ENCODE measurements at regions not wholly inside any gene's neighbourhood (a gene's known extent, or its start where the extent isn't known, plus 50 kb on each side); places are given as distances from the start of the nearest gene placed in this dataset.

DNA sequence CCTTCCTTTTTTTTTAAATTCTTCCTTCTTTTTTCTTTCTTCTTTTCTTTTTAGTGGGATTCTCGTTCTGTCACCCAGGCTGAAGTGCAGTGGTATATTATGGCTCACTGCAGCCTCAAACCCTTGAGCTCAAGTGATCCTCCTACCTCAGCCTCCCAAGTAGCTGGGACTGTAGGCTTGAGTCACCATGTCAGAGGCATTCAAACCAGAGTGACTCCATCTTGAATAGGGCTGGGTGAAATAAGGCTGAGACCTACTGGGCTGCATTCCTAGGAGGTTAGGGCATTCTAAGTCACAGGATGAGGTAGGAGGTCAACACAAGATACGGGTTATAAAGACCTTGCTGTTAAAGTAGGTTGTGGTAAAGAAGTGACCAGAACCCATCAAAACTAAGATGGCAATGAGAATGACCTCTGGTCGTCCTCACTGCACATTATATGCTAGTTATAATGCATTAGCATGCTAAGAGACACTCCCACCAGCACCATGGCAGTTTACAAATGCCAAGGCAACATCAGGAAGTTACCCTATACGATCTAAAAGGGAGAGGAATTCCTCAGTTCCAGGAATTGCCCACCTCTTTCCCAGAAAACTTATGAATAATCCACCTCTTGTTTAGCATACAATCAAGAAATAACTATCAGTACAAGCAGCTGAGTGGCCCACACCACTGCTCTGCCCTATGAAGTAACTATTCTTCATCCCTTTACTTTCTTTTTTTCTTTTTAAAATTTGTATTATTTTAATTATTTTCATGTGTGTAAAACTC lies 99.0 kb upstream of the ITGB1 start:
- ChIA-PET CTCF (ENCODE audit: partially characterized antibody) (interaction anchor here (0.6 to 1.9 kb wide), 4 partner anchors 10 to 118 kb away, joined by 3 to 5 read pairs (median 3); no protein-coding TSS in a partner anchor), POLR2A (ENCODE audit: partially characterized antibody) (no interaction called here)
- Histone ChIP-seq H3K4ac (replicated peaks; ENCODE audit: insufficient read length, low read depth, low read length) (no peak overlapping the region), H4K91ac (replicated peaks; ENCODE audit: insufficient read length, low read length) (no peak overlapping the region), H3K56ac (replicated peaks; ENCODE audit: insufficient read length, low read depth, low read length) (no peak overlapping the region), H3K23me2 (ENCODE audit: low read depth, low read length) (peaks cover 2% of the 10 kb centered on the region; the same call in 1 of the 2 replicates), H3K23ac (ENCODE audit: insufficient read length) (no peak overlapping the region), H2BK15ac (ENCODE audit: low read length) (no peak overlapping the region), H2BK5ac (ENCODE audit: low read depth, low read length) (no peak overlapping the region), H2AFZ (ENCODE audit: low read length) (no peak overlapping the region), H3K79me2 (ENCODE audit: control insufficient read depth in 1 of 2, insufficient read depth in 2 of 2, low read length in 2 of 2) (no peaks in the 10 kb centered on the region), H3K14ac (ENCODE audit: insufficient read length) (no peak overlapping the region), H2BK12ac (ENCODE audit: low read depth, low read length) (no peak overlapping the region), H3K9me3 (ENCODE audit: insufficient read depth in 2 of 2, low read depth in 1 of 2, low read length in 1 of 2) (no peaks in the 10 kb centered on the region), H4K20me1 (replicated peaks in 1 of 2; ENCODE audit: control insufficient read depth in 1 of 2, insufficient read depth in 2 of 2, low read length in 2 of 2) (no peaks in the 10 kb centered on the region), H2BK20ac (ENCODE audit: low read length) (no peak overlapping the region), H3K27ac (ENCODE audit: low read depth, low read length) (no peak overlapping the region), H4K5ac (ENCODE audit: insufficient read length, low read depth, low read length) (no peak overlapping the region), H3K36me3 (ENCODE audit: control insufficient read depth in 2 of 4, insufficient read depth in 4 of 4, low read length in 3 of 4) (no peaks in the 10 kb centered on the region), H3K79me1 (ENCODE audit: low read depth, low read length) (no peaks in the 10 kb centered on the region), H2BK120ac (replicated peaks; ENCODE audit: low read depth, low read length) (no peak overlapping the region), H3K9ac (replicated peaks in 1 of 4; ENCODE audit: extremely low read depth in 1 of 4, low read depth in 3 of 4, low read length in 3 of 4) (no peak overlapping the region), H3K4me3 (ENCODE audit: extremely low read depth in 1 of 4, insufficient read depth in 2 of 4, low read depth in 3 of 4, low read length in 4 of 4) (no peak overlapping the region), H3K18ac (ENCODE audit: extremely low read depth, low read length) (no peak overlapping the region), H4K8ac (ENCODE audit: extremely low read depth, insufficient read depth, low read length) (no peak overlapping the region), H3K4me2 (ENCODE audit: insufficient read depth in 1 of 2, low read depth in 2 of 2, low read length in 2 of 2) (no peak overlapping the region), H3K4me1 (replicated peaks in 1 of 4; ENCODE audit: control insufficient read depth in 3 of 4, insufficient read depth in 4 of 4, low read length in 3 of 4) (no peaks in the 10 kb centered on the region), H2AK5ac (ENCODE audit: low read depth, low read length) (no peak overlapping the region), H3K27me3 (replicated peaks in 1 of 4; ENCODE audit: control insufficient read depth in 3 of 4, extremely low read depth in 1 of 4, insufficient read depth in 3 of 4, low read length in 3 of 4) (no peaks in the 10 kb centered on the region)
- FAIRE-seq (no peak), DNase-seq (ENCODE audit: low read depth in 1 of 2, low spot score in 2 of 2) (no peak)
- 96% methylated on average over 4 of the region's 4 CpGs; no CpG with 5 or more reads in 1 of the 2 experiments for WGBS, 2 experiments (ENCODE audit: extremely low coverage in 1 of 2, insufficient coverage in 1 of 2, insufficient read length in 1 of 2, insufficient replicate concordance in 2 of 2, low coverage in 1 of 2, low lambda C conversion rate in 2 of 2, missing lambda C conversion rate in 1 of 2)
- TF ChIP-seq POU5F1 (IDR thresholded peaks at IDR 0.05; ENCODE audit: low read depth, low read length) (no peak), SRF (IDR thresholded peaks at IDR 0.05; ENCODE audit: low read depth, low read length) (no peak), RNF2 (IDR thresholded peaks at IDR 0.05; ENCODE audit: borderline replicate concordance, low read depth, low read length, missing control alignments, poor library complexity, severe bottlenecking) (no peak), E2F6 (IDR thresholded peaks at IDR 0.05) (no peak), PHF8 (conservative IDR thresholded peaks at IDR 0.05; ENCODE audit: low read depth, low read length) (no peak), TEAD4 (IDR thresholded peaks at IDR 0.05; ENCODE audit: low read depth, low read length) (no peak), EZH2 (IDR thresholded peaks at IDR 0.05; ENCODE audit: low read depth, low read length, severe bottlenecking) (no peak), TAF1 (IDR thresholded peaks at IDR 0.05; ENCODE audit: low read depth, low read length) (no peak), POLR2A (IDR thresholded peaks at IDR 0.05; ENCODE audit: control extremely low read depth in 1 of 2, low read depth in 2 of 2, low read length in 2 of 2) (no peak), CHD1 (IDR thresholded peaks at IDR 0.05; ENCODE audit: low read depth, low read length) (no peak), RAD21 (IDR thresholded peaks at IDR 0.05 in 1 of 2, conservative IDR thresholded peaks at IDR 0.05 in 1 of 2; ENCODE audit: low read depth in 2 of 2, low read length in 2 of 2) (no peak)

Data from H1 (cell line).